ENCODE measurements at regions not wholly inside any gene's neighbourhood (a gene's known extent, or its start where the extent isn't known, plus 50 kb on each side); places are given as distances from the start of the nearest gene placed in this dataset.
A peak's percentile ranks its signal among the peaks of the same experiment; 100 is the strongest.

GRCh38 chr5:98460536-98460935, 312.9 kb upstream of the RGMB start:
- Histone ChIP-seq H4K20me1 (ENCODE audit: insufficient read depth, low read length) (no peaks in the 10 kb centered on the region), H4K8ac (ENCODE audit: low read depth in 2 of 2, low read length in 2 of 2) (no peak overlapping the region), H3K23ac (ENCODE audit: low read depth, low read length) (no peak overlapping the region), H2AK5ac (ENCODE audit: low read depth, low read length) (no peak overlapping the region), H3K18ac (ENCODE audit: low read depth, low read length) (no peak overlapping the region), H3K56ac (ENCODE audit: extremely low read depth, insufficient read depth, low read length) (no peak overlapping the region), H2BK15ac (ENCODE audit: low read depth, low read length) (no peak overlapping the region), H2BK120ac (ENCODE audit: low read depth, low read length) (no peak overlapping the region), H3K14ac (replicated peaks; ENCODE audit: low read depth, low read length) (no peak overlapping the region), H2BK5ac (ENCODE audit: low read depth, low read length, poor library complexity, severe bottlenecking) (peak overlapping the region; percentile 65), H2AK9ac (replicated peaks; ENCODE audit: low read depth, low read length, poor library complexity) (no peak overlapping the region), H3K4me2 (ENCODE audit: low read depth, low read length) (no peak overlapping the region), H3K36me3 (ENCODE audit: control insufficient read depth, insufficient read depth, low read length) (no peaks in the 10 kb centered on the region), H3K27me3 (ENCODE audit: control insufficient read depth, insufficient read depth, low read length) (no peaks in the 10 kb centered on the region), H2AFZ (replicated peaks; ENCODE audit: low read length, poor library complexity) (no peak overlapping the region), H3K9ac (ENCODE audit: low read depth, low read length) (no peak overlapping the region), H3K9me1 (ENCODE audit: insufficient read depth, low read length) (0 out of 2 replicates have a peak, but pooled peaks cover 5% of the 10 kb centered on the region), H2BK20ac (ENCODE audit: low read depth, low read length) (no peak overlapping the region), H3K4me3 (ENCODE audit: insufficient read depth, low read depth, low read length) (no peak overlapping the region), H3K27ac (ENCODE audit: insufficient read depth, low read length) (no peak overlapping the region), H3K4me1 (ENCODE audit: control insufficient read depth, insufficient read depth, low read length) (peaks cover 5% of the 10 kb centered on the region), H3K4ac (ENCODE audit: low read depth, low read length) (no peak overlapping the region), H4K5ac (ENCODE audit: low read depth, low read length) (no peak overlapping the region), H4K91ac (ENCODE audit: insufficient read depth, low read depth, low read length) (no peak overlapping the region), H3K9me3 (ENCODE audit: control insufficient read depth, insufficient read depth, low read length) (no peaks in the 10 kb centered on the region), H3K79me1 (ENCODE audit: low read depth in 1 of 2, low read length in 2 of 2) (0 out of 4 replicates have a peak, but pooled peaks cover 0 to 8% of the 10 kb centered on the region in 2 experiments)
- peak; percentile 39 for DNase-seq
- in situ Hi-C loops (cut with MboI; ENCODE audit: low sequenced_read_pairs) (no loop called here), dilution Hi-C loops (cut with HindIII; ENCODE audit: low sequenced_read_pairs, unreplicated experiment) (no loop called here), intact Hi-C loops (cut with micrococcal nuclease) (loop anchor here (10.0 kb wide), 1 partner anchor 476 kb away; no protein-coding TSS in a partner anchor)
- no TSS peak for BruUV-seq (replicated peaks)
- TF ChIP-seq RAD21 (IDR thresholded peaks at IDR 0.05; ENCODE audit: low read length) (no peak), RCOR1 (IDR thresholded peaks at IDR 0.05; ENCODE audit: insufficient replicate concordance, low read length) (no peak), FOS (IDR thresholded peaks at IDR 0.05; ENCODE audit: low read depth, low read length) (no peak), MAZ (IDR thresholded peaks at IDR 0.05; ENCODE audit: borderline replicate concordance, low read depth, low read length) (no peak), SMC3 (IDR thresholded peaks at IDR 0.05; ENCODE audit: low read depth, low read length) (no peak), ELK1 (IDR thresholded peaks at IDR 0.05; ENCODE audit: borderline replicate concordance, low read depth, low read length) (no peak), MAFK (IDR thresholded peaks at IDR 0.05; ENCODE audit: low read depth, low read length) (no peak), USF2 (IDR thresholded peaks at IDR 0.05; ENCODE audit: low read depth, low read length) (no peak), MXI1 (IDR thresholded peaks at IDR 0.05; ENCODE audit: borderline replicate concordance, low read depth, low read length) (no peak), BHLHE40 (IDR thresholded peaks at IDR 0.05; ENCODE audit: low read depth, low read length) (no peak), CEBPB (IDR thresholded peaks at IDR 0.05; ENCODE audit: low read depth, low read length) (no peak), RFX5 (IDR thresholded peaks at IDR 0.05; ENCODE audit: low read depth, low read length) (no peak), NFE2L2 (IDR thresholded peaks at IDR 0.05; ENCODE audit: low read depth, low read length) (no peak), CHD1 (IDR thresholded peaks at IDR 0.05; ENCODE audit: low read depth, low read length) (no peak)
- WGBS, 2 experiments (ENCODE audit: extremely low coverage in 2 of 2, insufficient read length in 1 of 2), result no CpG with 5 or more reads among the region's 1 CpG
- POLR2A ChIA-PET (ENCODE audit: unreplicated experiment), result no interaction called here
- ATAC-seq (ENCODE audit: low read depth), result no peak
- CTCF ChIA-PET, result no interaction called here
